Pons (tissue), 1 donor: ENCODE measurements at regions not wholly inside any gene's neighbourhood (a gene's known extent, or its start where the extent isn't known, plus 50 kb on each side); places are given as distances from the start of the nearest gene placed in this dataset.
A peak's percentile ranks its signal among the peaks of the same experiment; 100 is the strongest.
"Not testable (repeated sequence)": the region's sequence is repeated elsewhere in the genome, so short reads cannot be mapped to it uniquely, and the experiment has no call there.

Experiments used
- DNase-seq: peaks from one replicate; pipeline ENCODE4 v3.0.0-alpha.2; 2016; ENCODE audit warnings: low spot score

DNA sequence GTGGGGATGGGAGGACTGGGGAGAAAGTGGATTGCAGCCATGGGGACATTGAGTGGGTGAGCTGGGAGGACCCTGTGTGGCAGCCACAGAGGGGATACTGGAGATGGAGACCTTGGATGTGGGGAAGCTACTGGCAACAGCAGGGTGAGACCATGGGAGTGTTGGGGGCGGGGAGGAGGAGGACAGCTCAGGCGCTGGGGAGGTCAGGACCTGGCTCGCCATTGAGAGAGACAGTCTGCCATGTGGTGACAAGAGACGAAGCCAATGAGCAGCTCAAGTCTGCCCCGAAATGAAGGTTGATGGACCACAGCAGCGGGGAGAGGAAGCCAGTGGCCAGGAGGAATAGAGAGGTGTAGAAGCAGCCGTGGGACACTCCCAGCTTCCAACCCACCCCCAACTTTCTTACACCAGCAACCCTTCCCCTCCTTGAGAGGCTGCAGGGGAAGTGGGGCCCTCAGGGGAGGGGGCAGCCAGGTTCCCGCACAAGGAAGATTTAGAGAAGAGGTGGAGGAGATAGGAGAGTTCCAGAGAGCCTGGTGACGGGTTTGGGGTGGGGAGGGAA lies 118.1 kb downstream of the ASB7 start:
- no peak for DNase-seq

DNA sequence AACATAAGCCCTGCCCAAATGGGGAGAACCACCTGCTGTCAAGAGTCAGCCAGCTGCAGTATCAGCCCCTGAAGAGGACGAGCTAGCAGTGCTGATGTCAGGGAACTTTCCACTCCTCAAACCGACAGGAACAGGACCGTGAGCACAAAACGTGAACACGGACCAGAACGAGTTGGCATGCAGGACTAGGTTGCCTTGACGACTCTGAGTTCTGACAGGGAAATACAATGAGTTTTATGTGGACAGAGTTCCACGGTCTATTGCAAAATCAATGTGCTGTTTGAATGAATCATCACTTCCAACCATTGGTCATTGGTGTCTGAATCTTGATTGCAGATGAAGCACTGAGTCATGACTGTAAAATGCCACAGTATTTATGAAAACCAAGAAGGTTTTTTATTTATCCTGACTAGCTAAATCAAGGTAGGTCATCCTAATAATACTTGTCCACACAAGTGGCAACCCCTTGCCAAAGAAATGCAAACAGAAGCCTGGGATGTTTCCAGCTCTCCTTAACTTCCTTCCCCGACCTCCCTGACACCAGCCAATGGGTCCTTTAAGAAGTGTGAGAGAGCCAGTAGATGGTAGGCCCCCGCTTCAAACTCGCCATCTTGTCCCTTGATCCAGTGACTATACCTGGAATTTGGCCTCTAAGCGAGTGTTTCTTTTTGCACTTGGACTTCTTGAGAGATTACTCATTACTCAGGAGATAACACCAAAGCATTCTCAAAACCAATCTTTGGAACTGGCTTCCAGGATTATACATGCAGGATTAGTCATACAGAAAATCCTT lies 119.6 kb downstream of the ASB7 start:
- DNase-seq, result no peak

DNA sequence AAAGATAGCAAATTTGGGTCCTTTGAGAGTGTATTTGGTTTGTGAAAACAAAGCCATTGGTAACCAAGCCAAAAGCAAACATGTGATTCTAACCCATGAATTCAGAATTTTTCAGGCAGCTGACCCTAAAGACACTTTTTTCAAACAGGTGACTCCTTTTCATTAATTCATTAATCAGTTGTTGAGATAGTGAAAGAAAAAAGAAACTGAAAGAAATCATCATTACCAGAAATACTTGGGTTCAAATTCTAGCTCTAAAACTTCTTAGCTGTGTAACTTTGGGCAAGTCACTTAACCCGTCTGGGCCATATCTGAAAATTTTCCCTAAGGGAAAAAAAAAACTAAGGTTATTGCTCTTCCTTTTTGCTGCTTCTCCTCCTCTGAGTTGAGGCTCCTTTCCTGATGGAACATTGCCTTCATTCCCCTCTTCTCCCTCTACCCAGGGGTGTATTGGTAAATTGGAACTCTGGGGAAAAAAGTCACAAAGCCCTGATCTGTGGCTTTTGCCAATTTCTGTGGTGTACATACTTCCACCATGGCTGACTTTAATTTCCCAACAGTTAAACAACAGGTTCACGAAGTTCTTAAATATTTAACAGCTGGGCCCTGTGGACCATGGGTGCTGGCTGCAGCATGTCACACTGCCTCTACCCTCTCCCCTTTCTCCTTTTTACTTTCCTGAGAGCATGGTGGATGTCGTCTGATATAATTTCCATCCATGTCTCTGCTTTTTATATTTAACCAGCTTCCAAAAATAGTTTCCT lies 120.3 kb downstream of the ASB7 start:
- no peak for DNase-seq

DNA sequence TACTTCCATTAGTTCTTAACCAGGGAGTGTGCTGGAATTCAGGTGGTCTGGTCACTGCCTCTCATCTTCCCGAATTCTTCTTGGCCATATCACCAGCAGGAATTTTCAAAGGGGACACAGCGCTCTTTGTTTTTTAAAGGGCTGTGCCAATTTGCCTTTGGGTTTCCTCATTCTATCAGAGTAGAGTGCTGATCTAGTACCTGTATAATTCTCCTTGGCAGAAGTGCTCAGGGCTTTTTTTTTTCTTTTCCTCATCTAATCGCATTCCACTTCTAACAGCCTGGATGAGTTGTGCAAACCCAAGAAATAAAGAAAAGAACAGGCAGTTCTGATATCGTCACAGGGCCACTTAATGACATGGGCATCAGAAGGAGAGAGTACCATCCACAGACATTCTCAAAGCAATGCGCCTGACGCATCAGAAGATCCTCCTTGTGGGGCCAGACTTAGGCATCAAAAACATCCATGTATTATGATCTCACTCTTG lies 121.0 kb downstream of the ASB7 start:
- DNase-seq, result no peak

DNA sequence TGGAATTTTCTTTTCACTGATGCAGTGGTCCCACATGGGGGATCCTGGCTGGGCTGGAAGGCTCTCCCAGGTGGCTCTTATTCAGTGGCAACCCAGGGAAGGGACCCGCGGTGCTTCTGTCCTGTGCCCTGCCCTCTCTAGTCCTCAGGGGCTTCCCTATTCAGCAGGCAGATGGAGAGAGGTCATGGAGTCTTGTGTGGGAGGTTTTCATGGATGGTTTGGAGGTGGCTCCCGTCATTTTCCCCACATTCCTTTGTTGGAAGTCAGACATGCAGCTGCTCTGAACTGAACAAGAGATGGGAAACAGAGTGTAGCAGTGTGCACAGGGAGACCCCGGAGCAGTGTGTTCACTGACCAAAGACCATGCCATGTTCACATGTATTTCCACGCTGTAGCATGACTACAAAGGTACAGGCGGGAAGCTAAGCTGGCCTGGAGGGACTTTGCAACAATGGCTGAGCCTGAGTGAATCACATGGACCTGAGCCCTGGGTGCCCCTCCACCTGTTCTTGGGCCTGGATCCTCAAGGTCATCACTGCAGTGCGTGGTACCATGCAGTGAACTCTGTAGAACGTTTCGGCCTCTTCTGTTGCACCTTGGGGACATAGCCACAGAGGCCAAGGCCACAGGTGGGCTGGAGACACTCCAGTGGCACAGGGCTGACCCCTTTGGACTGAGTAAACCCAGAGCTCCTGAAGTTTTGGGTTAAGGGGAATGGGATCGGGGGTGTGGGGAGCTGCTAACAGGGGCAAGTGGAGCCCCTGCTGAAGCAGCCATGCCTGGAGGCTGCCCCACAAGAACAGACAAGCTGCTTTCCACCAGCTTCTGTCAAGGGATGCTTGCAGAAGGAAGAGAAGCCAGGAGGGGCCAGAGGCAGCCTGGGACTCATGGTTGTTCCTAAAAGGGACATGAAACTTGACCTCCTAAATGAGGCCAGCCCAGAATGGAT lies 123.0 kb downstream of the ASB7 start:
- DNase-seq, result no peak

DNA sequence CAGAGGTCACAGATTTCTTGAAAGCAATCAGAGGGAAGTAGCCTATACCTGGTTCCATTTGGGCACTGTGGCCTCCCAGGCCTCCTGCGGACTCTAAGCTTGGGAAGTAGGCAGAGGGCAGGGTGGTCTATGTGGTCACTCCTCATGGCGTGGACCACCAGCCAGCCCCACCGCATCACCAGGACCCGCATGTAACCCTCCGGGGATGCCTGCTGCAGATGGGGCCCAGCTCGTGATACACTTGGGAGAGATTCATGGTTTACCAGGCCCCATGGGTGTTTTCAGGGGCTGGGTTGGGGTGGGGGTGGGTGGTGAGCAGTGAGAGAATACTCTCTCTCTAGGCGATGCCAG lies 123.7 kb downstream of the ASB7 start:
- no peak for DNase-seq

DNA sequence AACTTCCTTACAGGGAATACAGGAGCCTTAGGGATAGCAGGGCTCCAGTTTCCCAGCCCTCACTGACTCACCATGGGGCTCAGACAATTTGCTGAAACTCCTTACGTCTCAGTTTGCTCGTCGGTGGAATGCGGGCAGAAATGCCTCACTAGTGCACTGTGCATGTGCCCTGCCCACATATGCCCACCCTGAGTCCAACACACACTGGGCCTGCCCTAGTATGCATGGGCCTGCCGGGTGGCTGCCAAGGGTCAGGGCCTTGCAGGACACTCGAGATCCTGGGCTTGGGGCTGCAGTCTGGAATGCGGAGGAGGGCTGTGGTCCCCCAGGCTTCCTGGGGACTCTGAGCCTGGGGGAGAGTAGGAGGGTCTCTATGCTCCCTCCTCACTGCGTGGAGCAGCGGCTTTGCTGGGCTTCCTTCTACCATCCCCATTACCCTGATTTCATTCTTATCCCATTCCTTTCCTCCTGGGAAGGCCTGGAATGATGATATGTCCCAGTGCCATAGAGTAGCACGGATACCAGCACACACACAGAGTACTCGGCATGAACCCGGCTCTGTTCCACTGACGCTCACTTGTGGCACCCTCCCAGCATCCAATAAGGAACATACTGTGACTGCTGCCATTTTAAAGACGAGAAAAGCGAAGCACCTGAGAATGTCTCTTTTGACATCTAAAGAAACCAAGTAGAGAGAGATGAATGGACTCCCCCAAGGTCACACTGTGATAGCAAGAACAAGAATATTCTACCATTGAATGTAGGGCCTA lies 124.2 kb downstream of the ASB7 start:
- no peak for DNase-seq

DNA sequence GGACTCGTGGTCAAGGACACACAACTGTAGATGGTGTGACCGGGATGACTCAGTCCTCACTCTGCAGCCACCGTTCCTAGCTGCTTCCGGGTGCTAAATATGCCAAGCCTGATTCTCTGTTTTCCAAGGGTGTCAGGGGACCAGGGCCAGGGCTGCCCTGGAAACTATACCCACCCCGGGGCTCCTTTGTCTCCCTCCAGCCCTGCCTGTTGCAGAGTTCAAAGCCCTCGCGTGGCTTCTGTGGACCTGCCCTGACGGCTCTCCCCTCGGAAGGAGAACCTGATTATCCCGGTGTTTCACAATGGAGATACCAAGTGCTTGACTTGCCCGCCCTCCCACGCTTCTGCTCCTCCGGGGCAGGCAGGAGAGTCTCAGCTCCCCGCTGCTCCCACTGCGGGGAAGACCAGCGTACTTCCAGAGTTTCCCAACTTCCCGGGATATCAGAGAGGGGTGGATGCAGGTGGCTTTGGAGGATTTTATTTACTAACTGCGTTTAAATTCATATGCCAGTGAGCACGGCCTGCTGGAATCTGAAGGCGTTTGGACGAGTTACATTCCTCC lies 125.0 kb downstream of the ASB7 start:
- DNase-seq, result no peak

DNA sequence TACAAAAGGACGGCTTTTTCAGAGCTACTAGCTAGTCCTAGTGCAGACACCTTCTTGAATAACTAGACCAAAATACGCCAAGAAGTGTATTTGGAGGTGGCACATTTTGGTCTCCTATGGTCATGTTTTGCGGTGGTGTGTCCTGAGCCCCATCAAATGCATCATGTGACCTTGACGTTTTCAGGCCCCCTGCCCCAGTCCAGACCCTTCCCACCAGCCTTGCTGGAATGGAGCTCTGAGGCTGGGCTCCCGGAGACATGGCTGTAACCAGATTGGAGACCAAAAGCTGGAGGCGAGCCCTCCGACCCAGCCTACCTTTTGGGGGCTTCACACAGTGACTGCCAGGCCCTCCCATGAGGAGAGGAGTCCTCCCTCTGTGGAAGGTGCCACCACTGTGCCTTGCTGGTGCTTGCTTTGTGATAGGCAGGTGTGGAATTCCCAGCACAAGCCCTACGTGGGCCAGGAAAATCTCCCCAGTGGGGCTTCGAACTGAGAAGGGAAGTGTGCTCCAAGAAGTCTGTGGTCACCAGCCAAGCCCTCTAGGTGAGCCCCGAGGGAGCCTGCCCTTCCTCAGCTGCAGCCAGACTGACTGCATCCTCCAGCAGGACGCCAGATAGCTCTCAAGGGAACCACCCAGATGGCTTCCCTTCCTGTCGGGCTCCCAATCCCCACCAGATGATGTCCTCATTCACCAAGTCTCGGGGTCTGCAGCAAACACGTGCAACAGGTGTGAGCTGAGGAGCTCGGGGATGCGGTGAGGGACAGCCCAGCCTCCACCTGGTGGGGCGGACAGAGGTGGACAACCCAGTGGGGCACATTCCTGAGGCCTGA lies 126.2 kb downstream of the ASB7 start:
- DNase-seq, result no peak

DNA sequence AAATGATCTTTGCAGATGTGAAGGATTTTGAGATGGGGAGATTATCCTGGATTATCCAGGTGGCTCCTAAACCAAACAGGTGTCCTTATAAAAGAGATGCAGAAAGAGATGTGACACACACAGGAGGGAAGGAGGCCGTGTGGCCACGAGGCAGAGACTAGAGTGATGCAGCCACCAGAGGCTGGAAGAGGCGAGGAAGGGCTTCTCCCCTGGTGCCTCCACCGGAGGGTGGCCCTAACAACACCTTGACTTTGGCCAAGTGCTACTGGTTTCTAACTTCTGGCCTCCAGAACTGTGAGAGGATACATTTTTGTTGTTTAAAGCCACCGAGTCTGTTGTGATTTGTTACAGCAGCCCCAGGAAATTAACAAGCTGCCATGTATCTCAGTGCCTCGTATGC lies 127.1 kb downstream of the ASB7 start:
- DNase-seq, result no peak

DNA sequence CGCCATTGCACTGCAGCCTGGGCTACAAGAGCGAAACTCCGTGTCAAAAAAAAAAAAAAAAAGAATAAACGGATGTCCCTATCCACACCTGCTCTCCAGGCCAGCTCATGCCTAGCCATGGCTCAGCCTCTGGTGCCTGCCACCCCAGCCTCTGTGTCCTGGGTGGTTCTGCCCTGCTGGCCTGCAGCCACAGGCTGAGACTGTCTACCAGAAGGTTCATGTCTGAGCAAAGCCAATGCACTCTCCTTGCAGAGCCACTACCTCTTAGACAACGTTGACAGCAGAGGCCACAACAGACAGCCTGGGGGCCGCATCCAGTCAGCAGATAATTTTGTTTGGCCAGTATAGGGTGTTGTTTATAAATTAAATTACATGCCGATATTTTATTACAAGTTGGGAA lies 127.7 kb downstream of the ASB7 start:
- no peak for DNase-seq

DNA sequence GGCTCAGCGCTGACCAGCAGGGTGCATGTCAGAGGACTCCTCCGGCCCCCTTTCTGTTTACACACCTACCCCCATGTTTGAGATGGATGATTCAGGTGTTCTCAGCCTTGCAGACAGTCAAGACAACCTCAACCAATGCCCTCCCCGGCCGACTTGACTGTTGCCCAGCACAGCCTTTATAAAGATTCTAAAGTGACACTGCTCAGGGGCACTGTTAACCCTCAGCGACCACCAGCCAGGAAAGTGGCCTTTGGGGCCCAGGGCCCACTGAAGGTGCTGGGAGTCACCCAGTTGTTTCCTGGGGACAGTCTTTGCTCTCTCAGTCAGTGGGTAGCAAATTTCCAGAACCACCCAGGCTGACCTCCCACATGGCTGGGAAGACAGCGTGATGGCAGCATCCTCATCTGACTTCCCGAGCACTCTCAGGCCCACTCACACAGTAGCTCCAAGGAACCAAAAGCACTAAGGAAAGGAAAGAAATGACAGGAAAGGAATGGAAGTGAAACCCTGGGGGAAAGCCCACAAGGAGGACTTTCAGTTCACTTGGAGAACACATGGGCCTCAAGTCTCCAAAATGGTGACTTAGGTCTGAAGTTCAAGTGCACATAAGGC lies 128.4 kb downstream of the ASB7 start:
- DNase-seq, result no peak

DNA sequence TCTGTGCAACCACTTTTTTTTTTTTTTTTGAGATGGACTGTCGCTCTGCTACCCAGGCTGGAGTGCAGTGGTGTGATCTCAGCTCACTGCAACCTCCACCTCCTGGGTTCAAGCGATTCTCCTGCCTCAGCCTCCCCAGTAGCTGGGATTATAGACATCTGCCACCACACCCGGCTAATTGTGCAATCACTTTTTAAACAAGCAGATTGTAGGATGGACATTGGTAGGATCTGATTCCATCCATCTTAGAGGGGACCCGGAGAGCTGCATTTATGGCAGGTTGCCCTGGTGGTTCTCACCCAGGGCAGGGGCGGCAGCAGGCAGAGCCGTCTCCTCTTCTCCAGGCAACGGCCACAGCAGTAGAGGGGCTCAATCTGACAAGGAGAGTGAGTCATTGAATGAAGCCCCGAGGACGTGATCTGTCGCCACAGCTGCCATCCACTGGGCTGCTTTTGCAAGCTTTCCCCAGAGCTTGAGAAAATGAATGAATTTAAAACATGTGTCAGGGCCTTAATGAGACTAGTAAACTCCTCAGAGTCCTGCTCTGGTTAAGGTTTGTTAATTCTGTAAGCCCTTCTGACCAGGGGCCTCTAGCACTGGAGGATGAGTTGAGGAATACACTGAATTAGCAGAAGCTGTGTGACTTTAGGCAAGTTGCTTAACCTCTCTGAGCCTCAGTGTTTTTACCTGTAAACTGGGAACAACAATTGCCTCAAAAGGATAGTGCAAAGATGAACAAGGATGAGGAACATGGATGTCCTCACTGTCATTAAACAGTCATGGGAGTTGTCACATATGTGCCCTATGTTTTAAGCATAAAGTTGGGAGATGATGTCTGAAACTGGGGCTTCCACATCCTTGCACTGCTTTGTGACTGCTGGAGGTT lies 129.1 kb downstream of the ASB7 start:
- DNase-seq, result no peak

DNA sequence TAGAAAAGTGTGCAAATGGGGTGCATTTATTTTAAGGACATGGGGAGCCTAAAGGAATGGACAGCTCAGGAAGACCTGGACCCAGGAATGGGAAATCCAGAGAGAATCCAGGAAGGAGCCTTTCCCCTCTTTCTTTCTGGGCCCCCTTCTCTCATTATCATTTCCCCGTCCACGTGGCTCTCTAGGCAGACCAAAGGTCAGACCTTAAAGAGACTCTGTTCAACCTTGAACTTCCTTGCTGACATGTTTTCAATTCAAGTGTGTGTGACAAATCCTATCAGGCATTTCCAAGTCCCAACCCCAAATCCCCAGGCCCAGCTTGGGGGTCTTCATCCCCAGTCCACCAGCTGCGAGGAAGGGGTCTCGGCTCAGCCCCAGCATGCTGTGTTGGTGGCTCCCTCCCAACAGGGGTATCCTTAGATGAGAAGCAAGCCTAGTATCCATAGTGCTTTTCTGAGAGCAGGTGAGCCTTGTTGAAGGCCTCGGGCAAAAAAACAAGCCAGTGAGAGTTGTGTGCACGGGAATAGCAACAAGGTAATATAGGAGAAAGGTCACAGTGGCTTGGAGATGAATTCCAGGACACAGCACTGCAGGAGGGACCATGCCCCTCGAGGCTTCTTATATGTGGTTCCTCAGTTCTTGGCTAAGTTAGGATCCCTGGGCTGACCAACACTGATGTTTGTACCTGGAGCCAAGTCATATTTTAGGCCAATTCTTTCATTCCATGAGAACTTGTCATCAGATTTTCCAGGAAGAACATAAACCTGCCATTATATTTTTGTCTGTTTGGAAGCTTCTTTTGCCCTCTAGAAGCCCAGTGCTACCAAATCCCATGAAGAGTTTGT lies 130.0 kb downstream of the ASB7 start:
- DNase-seq, result no peak

DNA sequence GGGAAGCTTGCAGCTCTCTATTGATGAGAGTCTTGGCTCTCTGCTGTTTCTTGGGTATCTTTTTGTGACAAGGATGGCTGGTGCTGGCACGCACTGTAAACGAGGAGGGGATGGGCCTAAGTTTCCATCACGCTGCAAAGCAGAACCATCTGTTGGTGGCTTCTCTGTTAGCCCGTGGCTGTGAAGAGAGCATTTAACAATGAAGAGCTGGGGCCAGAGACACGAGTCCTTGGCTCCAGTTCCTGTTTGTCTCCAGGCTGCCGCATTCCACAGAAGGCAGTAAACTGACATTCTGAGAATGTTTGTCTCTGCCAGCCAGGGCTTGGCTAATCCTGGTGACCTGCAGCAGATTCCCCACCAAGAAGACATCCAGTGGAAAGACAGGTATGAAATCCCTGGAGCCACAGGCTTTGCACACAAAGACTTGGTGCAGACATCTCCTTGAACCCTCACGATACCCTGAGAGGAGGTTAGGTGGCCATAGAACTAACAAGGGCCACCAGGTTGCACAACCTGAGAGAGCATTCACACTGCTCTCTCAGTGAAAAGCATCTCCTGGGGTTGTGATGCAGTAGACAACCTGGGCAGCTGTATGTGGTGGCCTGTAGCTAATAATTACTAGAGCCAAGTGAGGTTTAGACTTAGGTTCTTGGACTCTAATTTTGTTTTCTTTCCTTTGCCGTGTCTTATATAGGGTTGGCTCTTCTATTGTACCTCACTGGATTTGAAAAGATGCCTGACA lies 130.9 kb downstream of the ASB7 start:
- peak; percentile 8 for DNase-seq

DNA sequence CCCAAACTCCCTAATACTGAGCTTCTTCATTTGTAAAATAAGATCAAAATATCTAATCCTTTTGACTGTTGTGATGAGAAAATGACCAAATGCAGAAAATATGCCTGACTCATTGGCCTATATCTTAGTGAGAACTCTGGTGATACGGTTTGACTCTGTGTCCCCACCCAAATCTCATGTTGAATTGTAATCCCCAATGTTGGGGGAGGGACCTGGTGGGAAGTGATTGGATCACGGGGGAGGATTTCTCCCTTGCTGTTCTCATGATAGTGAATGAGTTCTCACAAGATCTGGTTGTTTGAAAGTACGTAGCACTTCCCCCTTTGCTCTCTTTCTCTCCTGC lies 131.4 kb downstream of the ASB7 start:
- not testable (repeated sequence) for DNase-seq

DNA sequence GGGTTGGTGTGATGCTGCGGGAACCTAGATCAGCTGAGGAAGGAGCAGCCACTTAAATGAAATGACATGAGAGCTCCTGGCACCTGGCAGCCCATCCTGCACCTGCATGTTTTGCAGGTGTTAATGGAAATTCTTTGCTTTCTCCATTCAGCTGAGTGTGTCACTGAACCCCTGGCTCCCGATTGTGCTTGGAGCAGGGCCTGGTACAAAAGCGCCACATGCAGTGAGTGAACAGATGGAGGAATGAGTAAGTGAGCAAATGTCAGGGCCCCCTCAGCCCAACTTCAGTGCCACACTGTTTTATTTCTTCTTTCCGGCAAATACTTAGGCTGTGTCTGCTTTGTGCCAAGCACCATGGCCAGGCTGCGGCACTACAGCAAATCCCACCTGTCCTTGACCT lies 132.2 kb downstream of the ASB7 start:
- DNase-seq, result no peak
